IMR-90 (cell line): ENCODE measurements at regions not wholly inside any gene's neighbourhood (a gene's known extent, or its start where the extent isn't known, plus 50 kb on each side); places are given as distances from the start of the nearest gene placed in this dataset.

ENCODE experiments used
- ATAC-seq: fragments of 200-7000 bp; cut with Tn5 transposase; 2 replicates; pipeline ENCODE4 v1.9.1; 2020; ENCODE audit warnings: low read depth, mild to moderate bottlenecking, moderate library complexity
- BruUV-seq: library from RNA; stranded (reverse); fragments of 400-500 nt; replicated peaks from 2 replicates; lab custom pipeline; 2021; lab: Mats Ljungman, UMichigan
- CTCF ChIA-PET: fragments of 300-600 bp; formaldehyde crosslinking; extraction: SDS; loops from one replicate; lab custom pipeline; 2021; ENCODE audit warnings: antibody characterized with exemption; lab: Yijun Ruan, JAX
- POLR2A ChIA-PET: fragments of 300-600 bp; sonication (Branson Sonifier 250); formaldehyde crosslinking; loops from one replicate; lab custom pipeline; 2022; ENCODE audit warnings: antibody characterized with exemption; ENCODE audit not compliant: unreplicated experiment; lab: Charles Lee
- DNase-seq: peaks from one replicate; pipeline ENCODE4 v3.0.0; 2013
- H2AFZ ChIP-seq: replicated peaks from 2 replicates; pipeline ENCODE3; 2013; ENCODE audit warnings: low read length, mild to moderate bottlenecking; ENCODE audit not compliant: poor library complexity
- H2AK5ac ChIP-seq: 2 replicates; pipeline ENCODE4 v1.6.1; 2013; ENCODE audit warnings: low read depth, low read length, inconsistent platforms
- H2AK9ac ChIP-seq: replicated peaks from 2 replicates; pipeline ENCODE3; 2013; ENCODE audit warnings: mild to moderate bottlenecking, low read depth, low read length, moderate library complexity; ENCODE audit not compliant: poor library complexity
- H2BK120ac ChIP-seq: 2 replicates; pipeline ENCODE4 v1.6.1; 2013; ENCODE audit warnings: low read depth, low read length, inconsistent platforms
- H2BK15ac ChIP-seq: 3 replicates; pipeline ENCODE4 v1.6.1; 2013; ENCODE audit warnings: low read depth, low read length, inconsistent platforms
- H2BK20ac ChIP-seq: 2 replicates; pipeline ENCODE4 v1.6.1; 2013; ENCODE audit warnings: low read depth, mild to moderate bottlenecking, inconsistent platforms, low read length, moderate library complexity
- H2BK5ac ChIP-seq: 2 replicates; pipeline ENCODE4 v1.6.1; 2013; ENCODE audit warnings: mild to moderate bottlenecking, low read depth, low read length, inconsistent platforms; ENCODE audit not compliant: poor library complexity, severe bottlenecking
- H3K14ac ChIP-seq: replicated peaks from 2 replicates; pipeline ENCODE4 v1.6.1; 2013; ENCODE audit warnings: low read depth, low read length, inconsistent platforms
- H3K18ac ChIP-seq: 2 replicates; pipeline ENCODE4 v1.6.1; 2013; ENCODE audit warnings: low read depth, low read length, control low read depth
- H3K23ac ChIP-seq: 2 replicates; pipeline ENCODE4 v1.6.1; 2013; ENCODE audit warnings: low read depth, low read length, inconsistent platforms
- H3K27ac ChIP-seq: 2 replicates; pipeline ENCODE4 v1.5.1; 2013; ENCODE audit warnings: mild to moderate bottlenecking, control low read depth, low read length; ENCODE audit not compliant: insufficient read depth
- H3K27me3 ChIP-seq: 2 replicates; pipeline ENCODE4 v1.6.1; 2013; ENCODE audit warnings: low read length; ENCODE audit not compliant: control insufficient read depth, insufficient read depth
- H3K36me3 ChIP-seq: 2 replicates; pipeline ENCODE4 v1.6.1; 2013; ENCODE audit warnings: low read length, mixed read lengths; ENCODE audit not compliant: control insufficient read depth, insufficient read depth
- H3K4ac ChIP-seq: 2 replicates; pipeline ENCODE4 v1.6.1; 2013; ENCODE audit warnings: low read depth, low read length, inconsistent platforms
- H3K4me1 ChIP-seq: 2 replicates; pipeline ENCODE4 v1.6.1; 2013; ENCODE audit warnings: low read length, mixed read lengths; ENCODE audit not compliant: control insufficient read depth, insufficient read depth
- H3K4me2 ChIP-seq: 2 replicates; pipeline ENCODE4 v1.6.1; 2013; ENCODE audit warnings: low read depth, mild to moderate bottlenecking, control low read depth, low read length, moderate library complexity
- H3K4me3 ChIP-seq: 2 replicates; pipeline ENCODE4 v1.5.1; 2013; ENCODE audit warnings: low read depth, mild to moderate bottlenecking, control low read depth, low read length, moderate library complexity; ENCODE audit not compliant: insufficient read depth
- H3K56ac ChIP-seq: 2 replicates; pipeline ENCODE4 v1.6.1; 2013; ENCODE audit warnings: low read length, inconsistent platforms; ENCODE audit not compliant: insufficient read depth; ENCODE audit errors: extremely low read depth
- H3K79me1 ChIP-seq, 2 experiments: 2 replicates each; pipeline ENCODE4 v1.6.1; 2013; ENCODE audit warnings: low read length in 2 of 2, inconsistent platforms in 1 of 2, low read depth in 1 of 2
- H3K9ac ChIP-seq: 2 replicates; pipeline ENCODE4 v1.6.1; 2013; ENCODE audit warnings: low read depth, low read length, control low read depth
- H3K9me1 ChIP-seq: 2 replicates; pipeline ENCODE4 v1.6.1; 2013; ENCODE audit warnings: low read length, inconsistent platforms; ENCODE audit not compliant: insufficient read depth
- H3K9me3 ChIP-seq: 2 replicates; pipeline ENCODE4 v1.6.1; 2013; ENCODE audit warnings: low read length; ENCODE audit not compliant: control insufficient read depth, insufficient read depth
- H4K20me1 ChIP-seq: 2 replicates; pipeline ENCODE4 v1.6.1; 2013; ENCODE audit warnings: low read length, inconsistent platforms; ENCODE audit not compliant: insufficient read depth
- H4K5ac ChIP-seq: 2 replicates; pipeline ENCODE4 v1.6.1; 2013; ENCODE audit warnings: mild to moderate bottlenecking, low read depth, low read length, control low read depth
- H4K8ac ChIP-seq, 2 experiments: 2 replicates each; pipeline ENCODE4 v1.6.1; 2013; ENCODE audit warnings: low read depth in 2 of 2, low read length in 2 of 2, control low read depth in 1 of 2, inconsistent platforms in 1 of 2
- H4K91ac ChIP-seq: 2 replicates; pipeline ENCODE4 v1.6.1; 2013; ENCODE audit warnings: low read depth, low read length, inconsistent platforms; ENCODE audit not compliant: insufficient read depth
- BHLHE40 ChIP-seq: fragments of 150-350 bp; IDR thresholded peaks from 2 replicates; pipeline ENCODE4 v1.6.1; 2016; ENCODE audit warnings: mild to moderate bottlenecking, low read depth, low read length
- CEBPB ChIP-seq: IDR thresholded peaks from 2 replicates; pipeline ENCODE4 v1.6.1; 2012; ENCODE audit warnings: low read depth, low read length, improper control_type of control experiment
- CHD1 ChIP-seq: IDR thresholded peaks from 2 replicates; pipeline ENCODE4 v1.6.1; 2012; ENCODE audit warnings: low read depth, low read length, improper control_type of control experiment
- CTCF ChIP-seq: conservative IDR thresholded peaks from 2 replicates; pipeline ENCODE4 v1.5.1; 2012; ENCODE audit warnings: mild to moderate bottlenecking, low read depth, low read length, improper control_type of control experiment
- ELK1 ChIP-seq: fragments of 150-350 bp; IDR thresholded peaks from 2 replicates; pipeline ENCODE4 v1.6.1; 2016; ENCODE audit warnings: low read depth, mild to moderate bottlenecking, low read length, moderate library complexity, borderline replicate concordance
- FOS ChIP-seq: fragments of 150-350 bp; IDR thresholded peaks from 2 replicates; pipeline ENCODE4 v1.6.1; 2016; ENCODE audit warnings: low read depth, low read length
- MAFK ChIP-seq: IDR thresholded peaks from 2 replicates; pipeline ENCODE4 v1.6.1; 2012; ENCODE audit warnings: low read depth, low read length, improper control_type of control experiment
- NFE2L2 ChIP-seq: fragments of 150-350 bp; IDR thresholded peaks from 2 replicates; pipeline ENCODE4 v1.6.1; 2016; ENCODE audit warnings: low read depth, mild to moderate bottlenecking, low read length
- POLR2A ChIP-seq: IDR thresholded peaks from 2 replicates; pipeline ENCODE4 v1.6.1; 2012; ENCODE audit warnings: mild to moderate bottlenecking, low read depth, low read length
- RAD21 ChIP-seq: IDR thresholded peaks from 2 replicates; pipeline ENCODE4 v1.6.1; 2012; ENCODE audit warnings: low read length, improper control_type of control experiment
- RCOR1 ChIP-seq: IDR thresholded peaks from 2 replicates; pipeline ENCODE4 v1.6.1; 2012; ENCODE audit warnings: mild to moderate bottlenecking, low read length, improper control_type of control experiment; ENCODE audit not compliant: insufficient replicate concordance
- RFX5 ChIP-seq: IDR thresholded peaks from 2 replicates; pipeline ENCODE4 v1.8.0; 2012; ENCODE audit warnings: low read depth, mild to moderate bottlenecking, low read length, moderate library complexity
- SMC3 ChIP-seq: fragments of 150-350 bp; IDR thresholded peaks from 2 replicates; pipeline ENCODE4 v1.6.1; 2016; ENCODE audit warnings: low read depth, mild to moderate bottlenecking, antibody characterized with exemption, low read length, moderate library complexity
- WGBS, 2 experiments: methylation state at CpG; one replicate each; pipeline versions ENCODE4 v1.1.5 to v1.1.7; 2013; ENCODE audit warnings: missing lambda C conversion rate in 2 of 2; ENCODE audit not compliant: insufficient read length in 1 of 2; ENCODE audit errors: extremely low coverage in 2 of 2; 5-methylcytosine and 5-hydroxymethylcytosine counted together
- dilution Hi-C: fragments of 300-500 bp; cut with HindIII; formaldehyde crosslinking; loops from one replicate; pipeline ENCODE4 v1.14.3; 2018; ENCODE audit warnings: low sequenced_read_pairs; ENCODE audit not compliant: unreplicated experiment
- in situ Hi-C: fragments of 300-500 bp; cut with MboI; formaldehyde crosslinking; loops from 3 replicates; pipeline ENCODE4 v1.14.3; 2019; ENCODE audit warnings: low sequenced_read_pairs, inconsistent platforms, mixed read lengths
- intact Hi-C: fragments of 100-400 bp; cut with micrococcal nuclease; formaldehyde crosslinking; loops from 2 replicates; pipeline ENCODE4 v1.10.0; 2022

GRCh38 chr9:89943309-89943708, 338.5 kb downstream of the GADD45G start:
- H3K4me1 ChIP-seq = peaks cover 10% of the 10 kb centered on the region; the same call in 1 of the 2 replicates
- H2BK5ac ChIP-seq = no peak overlapping the region
- no peak overlapping the region for H2AK5ac ChIP-seq
- WGBS, 2 experiments = no CpG with 5 or more reads among the region's 2 CpGs
- H2AK9ac ChIP-seq = no peak overlapping the region
- ATAC-seq (no peak), DNase-seq (no peak)
- H3K27me3 ChIP-seq = peaks cover 23% of the 10 kb centered on the region
- no peaks in the 10 kb centered on the region for H3K9me3 ChIP-seq
- H3K9me1 ChIP-seq = peaks cover 4% of the 10 kb centered on the region; the same call in 1 of the 2 replicates
- H3K4me2 ChIP-seq = no peak overlapping the region
- no peaks in the 10 kb centered on the region for H4K20me1 ChIP-seq
- in situ Hi-C loops = no loop called here
- H2AFZ ChIP-seq = no peak overlapping the region
- no peak for TF ChIP-seq POLR2A
- TF ChIP-seq ELK1 = no peak
- TF ChIP-seq CEBPB = no peak
- no peak for TF ChIP-seq SMC3
- TF ChIP-seq RFX5 = no peak
- no peak for TF ChIP-seq CHD1
- TF ChIP-seq NFE2L2 = no peak
- no peak for TF ChIP-seq BHLHE40
- TF ChIP-seq RAD21 = no peak
- no peak for TF ChIP-seq FOS
- TF ChIP-seq MAFK = no peak
- TF ChIP-seq RCOR1 = no peak
- TF ChIP-seq CTCF = no peak
- H3K14ac ChIP-seq = no peak overlapping the region
- no peak overlapping the region for H3K23ac ChIP-seq
- no peak overlapping the region for H3K56ac ChIP-seq
- no TSS peak for BruUV-seq
- no peak overlapping the region for H2BK120ac ChIP-seq
- no peak overlapping the region for H2BK20ac ChIP-seq
- ChIA-PET POLR2A (no interaction called here), CTCF (no interaction called here)
- no peak overlapping the region for H4K91ac ChIP-seq
- H4K8ac ChIP-seq = no peak overlapping the region
- H3K27ac ChIP-seq = no peak overlapping the region
- intact Hi-C loops = no loop called here
- H3K4ac ChIP-seq = no peak overlapping the region
- H3K9ac ChIP-seq = no peak overlapping the region
- no peaks in the 10 kb centered on the region for H3K79me1 ChIP-seq
- H3K36me3 ChIP-seq = no peaks in the 10 kb centered on the region
- no peak overlapping the region for H4K5ac ChIP-seq
- H2BK15ac ChIP-seq = no peak overlapping the region
- no peak overlapping the region for H3K18ac ChIP-seq
- H3K4me3 ChIP-seq = no peak overlapping the region
- dilution Hi-C loops = no loop called here
